ENCODE measurements at regions not wholly inside any gene's neighbourhood (a gene's known extent, or its start where the extent isn't known, plus 50 kb on each side); places are given as distances from the start of the nearest gene placed in this dataset.
"Not testable (repeated sequence)": the region's sequence is repeated elsewhere in the genome, so short reads cannot be mapped to it uniquely, and the experiment has no call there.

GRCh38 chr7:152499969-152500368 lies 64.2 kb upstream of the KMT2C start:
- TF ChIP-seq CTCF (IDR thresholded peaks at IDR 0.05); EZH2 (IDR thresholded peaks at IDR 0.05; ENCODE audit: borderline replicate concordance, insufficient read depth, low read depth, low read length, poor library complexity, severe bottlenecking): not testable (repeated sequence)

All from B cell (primary cell).